Transverse colon (tissue), 4 donors: ENCODE measurements at regions not wholly inside any gene's neighbourhood (a gene's known extent, or its start where the extent isn't known, plus 50 kb on each side); places are given as distances from the start of the nearest gene placed in this dataset.

Source experiments
- POLR2A ChIP-seq: fragments of 450-650 bp; IDR thresholded peaks from one replicate; pipeline ENCODE4 v1.6.1; 2016; ENCODE audit warnings: antibody characterized with exemption, mild to moderate bottlenecking, moderate library complexity
- POLR2AphosphoS5 ChIP-seq, 3 donors: sonication (generic); formaldehyde crosslinking; IDR thresholded peaks; one replicate each; pipeline ENCODE4 v1.6.1; 2016; ENCODE audit warnings: antibody characterized with exemption in 3 of 3
- TF ChIP-seq, protein P1 (sequence below), 5 experiments: fragments of 200-600 bp in 3 of 5; fragments of 450-650 bp in 2 of 5; sonication (generic) in 3 of 5; IDR thresholded peaks; 1 replicate in 2 of 5; 2 replicates in 3 of 5; pipeline ENCODE4 v1.5.1; 2016 to 2017; ENCODE audit warnings: antibody characterized with exemption in 5 of 5, inconsistent platforms in 3 of 5, mild to moderate bottlenecking in 2 of 5, moderate library complexity in 1 of 5

DNA sequence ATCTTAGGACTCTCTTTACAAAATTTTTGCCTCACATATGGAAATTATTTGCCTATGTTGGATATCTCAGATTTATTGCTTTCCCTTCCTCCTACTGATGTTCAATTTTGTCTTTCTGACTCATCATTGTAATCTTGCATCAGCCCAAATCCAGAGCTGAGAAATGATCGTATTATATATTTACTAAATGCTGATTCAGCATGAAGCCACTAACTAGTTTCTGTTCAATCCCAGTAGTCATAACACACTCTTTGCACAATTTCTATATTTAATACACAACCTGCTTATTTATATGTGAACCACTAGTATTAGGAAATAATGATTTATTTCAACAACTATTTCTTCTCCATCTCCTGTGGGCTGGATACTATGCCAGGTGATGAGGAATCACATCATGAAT lies 161.1 kb upstream of the PCDH17 start:
- TF ChIP-seq, protein P1, sequence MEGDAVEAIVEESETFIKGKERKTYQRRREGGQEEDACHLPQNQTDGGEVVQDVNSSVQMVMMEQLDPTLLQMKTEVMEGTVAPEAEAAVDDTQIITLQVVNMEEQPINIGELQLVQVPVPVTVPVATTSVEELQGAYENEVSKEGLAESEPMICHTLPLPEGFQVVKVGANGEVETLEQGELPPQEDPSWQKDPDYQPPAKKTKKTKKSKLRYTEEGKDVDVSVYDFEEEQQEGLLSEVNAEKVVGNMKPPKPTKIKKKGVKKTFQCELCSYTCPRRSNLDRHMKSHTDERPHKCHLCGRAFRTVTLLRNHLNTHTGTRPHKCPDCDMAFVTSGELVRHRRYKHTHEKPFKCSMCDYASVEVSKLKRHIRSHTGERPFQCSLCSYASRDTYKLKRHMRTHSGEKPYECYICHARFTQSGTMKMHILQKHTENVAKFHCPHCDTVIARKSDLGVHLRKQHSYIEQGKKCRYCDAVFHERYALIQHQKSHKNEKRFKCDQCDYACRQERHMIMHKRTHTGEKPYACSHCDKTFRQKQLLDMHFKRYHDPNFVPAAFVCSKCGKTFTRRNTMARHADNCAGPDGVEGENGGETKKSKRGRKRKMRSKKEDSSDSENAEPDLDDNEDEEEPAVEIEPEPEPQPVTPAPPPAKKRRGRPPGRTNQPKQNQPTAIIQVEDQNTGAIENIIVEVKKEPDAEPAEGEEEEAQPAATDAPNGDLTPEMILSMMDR (IDR thresholded peaks at IDR 0.05), result no peak
- TF ChIP-seq POLR2AphosphoS5 (IDR thresholded peaks at IDR 0.05) (no peak), POLR2A (no peak)
